ENCODE measurements at regions not wholly inside any gene's neighbourhood (a gene's known extent, or its start where the extent isn't known, plus 50 kb on each side); places are given as distances from the start of the nearest gene placed in this dataset.
A peak's percentile ranks its signal among the peaks of the same experiment; 100 is the strongest.

DNA sequence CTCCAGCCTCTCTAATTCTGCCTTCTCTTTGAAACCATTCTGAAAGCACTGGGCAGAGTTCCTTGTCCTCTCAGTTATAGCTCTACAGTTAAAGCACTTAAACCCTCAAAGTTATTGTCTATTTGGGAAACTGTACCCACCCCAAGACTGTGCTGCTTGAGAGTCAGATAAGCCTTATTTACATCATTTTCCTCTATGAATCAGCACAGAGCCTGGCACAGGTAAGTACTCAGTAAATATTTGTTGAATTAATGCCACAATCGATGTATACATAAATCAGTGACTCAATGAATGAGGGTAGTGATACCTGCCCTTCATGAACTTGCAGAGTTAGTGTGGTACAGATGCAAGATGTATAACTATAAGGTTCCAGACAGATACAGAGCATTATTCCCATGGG is 549.4 kb upstream of the KLF4 start:
- H2AFZ ChIP-seq (ENCODE audit: insufficient read depth, low read depth, low read length, poor library complexity, severe bottlenecking), result no peak overlapping the region
- no peaks in the 10 kb centered on the region for H3K79me2 ChIP-seq (ENCODE audit: insufficient read depth, low read length)
- H3K4me3 ChIP-seq (replicated peaks in 1 of 3; ENCODE audit: low read depth in 2 of 3, low read length in 3 of 3), result no peak overlapping the region
- no peak for TF ChIP-seq CTCF (IDR thresholded peaks at IDR 0.05)
- H3K27ac ChIP-seq (ENCODE audit: low read depth in 1 of 2, low read length in 2 of 2), result no peak overlapping the region
- Mint-ChIP-seq H3K4me1 (peaks cover 24% of the 10 kb centered on the region), H3K9me3 (peaks cover 6 to 12% (median 8%) of the 10 kb centered on the region in 7 donors), H3K27ac (no peak overlapping the region), H3K27me3 (ENCODE audit: low read depth in 3 of 3) (peaks cover 3 to 5% (median 3%) of the 10 kb centered on the region in 3 donors), H3K4me3 (no peak overlapping the region), H3K36me3 (peaks cover 25 to 43% of the 10 kb centered on the region in 2 donors)
- H3K4me2 ChIP-seq (replicated peaks; ENCODE audit: extremely low read depth, low read length, poor library complexity, severe bottlenecking), result no peak overlapping the region
- H3K27me3 ChIP-seq (ENCODE audit: control insufficient read depth in 2 of 2, insufficient read depth in 2 of 2, low read length in 2 of 2), result no peaks in the 10 kb centered on the region
- H3K36me3 ChIP-seq (replicated peaks in 1 of 2; ENCODE audit: control insufficient read depth in 1 of 2, insufficient read depth in 2 of 2, low read length in 2 of 2), result no peaks in the 10 kb centered on the region
- H4K20me1 ChIP-seq (ENCODE audit: insufficient read depth, low read length), result no peaks in the 10 kb centered on the region
- no peak for DNase-seq
- 89% methylated on average over 1 of the region's 1 CpG for WGBS (ENCODE audit: insufficient coverage)
- peaks cover 3 to 5% of the 10 kb centered on the region in 2 donors for H3K4me1 ChIP-seq (ENCODE audit: control insufficient read depth in 1 of 2, insufficient read depth in 2 of 2, low read length in 2 of 2)
- peaks cover 0 to 13% of the 10 kb centered on the region in 2 donors for H3K9me3 ChIP-seq (replicated peaks in 1 of 2; ENCODE audit: control insufficient read depth in 1 of 2, insufficient read depth in 1 of 2, low read length in 2 of 2)
- no peak overlapping the region for H3K9ac ChIP-seq (ENCODE audit: insufficient read depth, low read length, poor library complexity, severe bottlenecking)
- intact Hi-C loops (cut with micrococcal nuclease), result loop anchor here in 1 of 2 donors (5.0 kb wide), 1 partner anchor 47 kb away; no protein-coding TSS in a partner anchor

- Histone ChIP-seq H3K27ac (ENCODE audit: low read depth in 1 of 2, low read length in 2 of 2) (no peak overlapping the region), H4K20me1 (ENCODE audit: insufficient read depth, low read length) (no peaks in the 10 kb centered on the region), H3K36me3 (replicated peaks in 1 of 2; ENCODE audit: control insufficient read depth in 1 of 2, insufficient read depth in 2 of 2, low read length in 2 of 2) (no peaks in the 10 kb centered on the region), H3K4me1 (ENCODE audit: control insufficient read depth in 1 of 2, insufficient read depth in 2 of 2, low read length in 2 of 2) (peaks cover 3 to 5% of the 10 kb centered on the region in 2 donors), H3K4me2 (replicated peaks; ENCODE audit: extremely low read depth, low read length, poor library complexity, severe bottlenecking) (no peak overlapping the region), H3K9me3 (replicated peaks in 1 of 2; ENCODE audit: control insufficient read depth in 1 of 2, insufficient read depth in 1 of 2, low read length in 2 of 2) (peaks cover 4 to 12% of the 10 kb centered on the region in 2 donors), H3K27me3 (ENCODE audit: control insufficient read depth in 2 of 2, insufficient read depth in 2 of 2, low read length in 2 of 2) (no peaks in the 10 kb centered on the region), H3K79me2 (ENCODE audit: insufficient read depth, low read length) (no peaks in the 10 kb centered on the region), H2AFZ (ENCODE audit: insufficient read depth, low read depth, low read length, poor library complexity, severe bottlenecking) (no peak overlapping the region), H3K9ac (ENCODE audit: insufficient read depth, low read length, poor library complexity, severe bottlenecking) (no peak overlapping the region), H3K4me3 (replicated peaks in 1 of 3; ENCODE audit: low read depth in 2 of 3, low read length in 3 of 3) (no peak overlapping the region)
- Mint-ChIP-seq H3K36me3 (peaks cover 37 to 51% of the 10 kb centered on the region in 2 donors), H3K4me3 (no peak overlapping the region), H3K27ac (peak overlapping the region in 1 of 7 donors; percentile 38), H3K27me3 (ENCODE audit: low read depth in 3 of 3) (peaks cover 3 to 9% (median 7%) of the 10 kb centered on the region in 3 donors), H3K4me1 (peaks cover 12% of the 10 kb centered on the region), H3K9me3 (peaks cover 12 to 22% (median 17%) of the 10 kb centered on the region in 7 donors)
- 100% methylated on average over 1 of the region's 1 CpG for WGBS (ENCODE audit: insufficient coverage)
- TF ChIP-seq CTCF (IDR thresholded peaks at IDR 0.05), result no peak
- intact Hi-C loops (cut with micrococcal nuclease), result loop anchor here in 1 of 2 donors (5.0 kb wide), 1 partner anchor 43 kb away; no protein-coding TSS in a partner anchor
- DNase-seq, result no peak
Observed at GRCh38 chr9:108035487-108035886, 545.9 kb upstream of the KLF4 start.

Data from CD14-positive monocyte (primary cell).